GM21367 (cell line): ENCODE measurements at regions not wholly inside any gene's neighbourhood (a gene's known extent, or its start where the extent isn't known, plus 50 kb on each side); places are given as distances from the start of the nearest gene placed in this dataset.
"Not testable (repeated sequence)": the region's sequence is repeated elsewhere in the genome, so short reads cannot be mapped to it uniquely, and the experiment has no call there.

Experiments
- ATAC-seq: cut with Tn5 transposase; IDR thresholded peaks from one replicate; pipeline ENCODE4 v1.9.1; 2021; ENCODE audit not compliant: unreplicated experiment

GRCh38 chr1:234833118-234833517 lies 223.1 kb upstream of the IRF2BP2 start:
- no peak for ATAC-seq

- no peak for ATAC-seq
These were observed 217.7 kb upstream of the IRF2BP2 start for GRCh38 chr1:234827656-234828055.

GRCh38 chr1:234827181-234827580 lies 217.2 kb upstream of the IRF2BP2 start:
- no peak for ATAC-seq

GRCh38 chr1:234826352-234826751 lies 216.4 kb upstream of the IRF2BP2 start:
- no peak for ATAC-seq

GRCh38 chr1:234825498-234826165 lies 215.7 kb upstream of the IRF2BP2 start:
- ATAC-seq: no peak

GRCh38 chr1:234824836-234825235 lies 214.9 kb upstream of the IRF2BP2 start:
- ATAC-seq: not testable (repeated sequence)

GRCh38 chr1:234823191-234824176 lies 213.5 kb upstream of the IRF2BP2 start:
- ATAC-seq: no peak

GRCh38 chr1:234821840-234822239 lies 211.9 kb upstream of the IRF2BP2 start:
- ATAC-seq: no peak

- ATAC-seq: no peak
These were observed 210.6 kb upstream of the IRF2BP2 start for GRCh38 chr1:234820597-234820996.

GRCh38 chr1:234819845-234820244 lies 209.9 kb upstream of the IRF2BP2 start:
- not testable (repeated sequence) for ATAC-seq

- not testable (repeated sequence) for ATAC-seq
These were observed 208.0 kb upstream of the IRF2BP2 start for GRCh38 chr1:234818040-234818387.

- ATAC-seq: not testable (repeated sequence)
These were observed 207.5 kb upstream of the IRF2BP2 start for GRCh38 chr1:234817313-234818039.

- not testable (repeated sequence) for ATAC-seq
These were observed 206.9 kb upstream of the IRF2BP2 start for GRCh38 chr1:234816864-234817263.

- not testable (repeated sequence) for ATAC-seq
These were observed 206.3 kb upstream of the IRF2BP2 start for GRCh38 chr1:234816186-234816851.

- not testable (repeated sequence) for ATAC-seq
These were observed 205.4 kb upstream of the IRF2BP2 start for GRCh38 chr1:234815295-234815815.

GRCh38 chr1:234814235-234814634 lies 204.3 kb upstream of the IRF2BP2 start:
- ATAC-seq: not testable (repeated sequence)

- ATAC-seq: not testable (repeated sequence)
These were observed 201.8 kb upstream of the IRF2BP2 start for GRCh38 chr1:234811824-234812223.

GRCh38 chr1:234810726-234811125 lies 200.7 kb upstream of the IRF2BP2 start:
- ATAC-seq: not testable (repeated sequence)

- ATAC-seq: not testable (repeated sequence)
These were observed 199.9 kb upstream of the IRF2BP2 start for GRCh38 chr1:234809854-234810245.
